K562 (cell line): ENCODE measurements at regions not wholly inside any gene's neighbourhood (a gene's known extent, or its start where the extent isn't known, plus 50 kb on each side); places are given as distances from the start of the nearest gene placed in this dataset.

Experiments
- ATAC-seq: fragments of 200-7000 bp; cut with Tn5 transposase; 3 replicates; pipeline ENCODE4 v1.9.1; 2020; ENCODE audit warnings: moderate library complexity
- BruUV-seq: library from RNA; stranded (reverse); fragments of 400-500 nt; replicated peaks from 2 replicates; lab custom pipeline; 2021; lab: Mats Ljungman, UMichigan
- CTCF ChIA-PET: fragments of 300-600 bp; formaldehyde crosslinking; extraction: SDS; loops from one replicate; lab custom pipeline; 2021; ENCODE audit warnings: low intra/inter-chr PET ratio; lab: Yijun Ruan, JAX
- POLR2A ChIA-PET: fragments of 300-600, 350-650 bp; sonication (Branson Sonifier 250); formaldehyde crosslinking; extraction: SDS; loops from one replicate; lab custom pipeline; 2021; ENCODE audit warnings: antibody characterized with exemption, inconsistent platforms; lab: Yijun Ruan, JAX
- DNase-seq, 4 experiments: peaks; one replicate each; pipeline versions ENCODE4 v3.0.0 to v3.0.0-alpha.2; 2011 to 2018; ENCODE audit warnings: low spot score in 3 of 4, mixed read lengths in 3 of 4; ENCODE audit errors: extremely low read depth in 1 of 4
- FAIRE-seq: peaks from 2 replicates; lab custom pipeline; 2011; peaks lifted over from hg19 to GRCh38; lab: Jason Lieb, UNC
- H2AFZ ChIP-seq: 2 replicates; pipeline ENCODE4 v1.6.0; 2011; ENCODE audit warnings: low read depth, low read length, control low read depth, inconsistent platforms
- H3K27ac ChIP-seq: fragments of 200-600 bp; 3 replicates; pipeline ENCODE4 v1.8.0; 2011; ENCODE audit warnings: low read depth, mild to moderate bottlenecking, control low read depth, inconsistent platforms, low read length, moderate library complexity, mixed read lengths; ENCODE audit errors: extremely low read depth
- H3K27me3 ChIP-seq, 2 experiments: fragments of 300-600 bp in 1 of 2; 2 replicates in 1 of 2; 3 replicates in 1 of 2; pipeline versions ENCODE4 v1.6.0 to v1.8.0; 2011; ENCODE audit warnings: inconsistent platforms in 2 of 2, low read length in 2 of 2, mild to moderate bottlenecking in 1 of 2, mixed read lengths in 1 of 2, moderate library complexity in 1 of 2; ENCODE audit not compliant: control insufficient read depth in 2 of 2, insufficient read depth in 2 of 2
- H3K36me3 ChIP-seq: fragments of 300-600 bp; 3 replicates; pipeline ENCODE4 v1.8.0; 2011; ENCODE audit warnings: mild to moderate bottlenecking, low read length, inconsistent platforms; ENCODE audit not compliant: control insufficient read depth, insufficient read depth
- H3K4me1 ChIP-seq, 2 experiments: fragments of 200-600 bp in 1 of 2; replicated peaks in 1 of 2; 2 replicates in 1 of 2; 3 replicates in 1 of 2; pipeline versions ENCODE4 v1.5.1 to v1.8.0; 2011; ENCODE audit warnings: inconsistent platforms in 2 of 2, low read length in 2 of 2, mild to moderate bottlenecking in 1 of 2, mixed read lengths in 1 of 2, moderate library complexity in 1 of 2; ENCODE audit not compliant: control insufficient read depth in 2 of 2, insufficient read depth in 2 of 2
- H3K4me2 ChIP-seq: 2 replicates; pipeline ENCODE4 v1.6.1; 2011; ENCODE audit warnings: low read length, control low read depth, inconsistent platforms, mixed read lengths; ENCODE audit not compliant: insufficient read depth
- H3K4me3 ChIP-seq: fragments of 200-600 bp; sonication (generic), shearing (Covaris generic); 2 replicates; pipeline ENCODE4 v1.5.1; 2016; ENCODE audit warnings: control low read depth, inconsistent platforms
- H3K79me2 ChIP-seq: fragments of 200-600 bp; 3 replicates; pipeline ENCODE4 v1.8.0; 2011; ENCODE audit warnings: low read length, inconsistent platforms; ENCODE audit not compliant: control insufficient read depth, insufficient read depth
- H3K9ac ChIP-seq, 2 experiments: 2 replicates each; pipeline versions ENCODE4 v1.6.0 to v1.6.1; 2011; ENCODE audit warnings: low read depth in 2 of 2, low read length in 2 of 2, control low read depth in 1 of 2, inconsistent platforms in 1 of 2, mild to moderate bottlenecking in 1 of 2, mixed read lengths in 1 of 2; ENCODE audit not compliant: insufficient read depth in 1 of 2
- H3K9me1 ChIP-seq: one replicate; pipeline ENCODE4 v1.6.0; 2011; ENCODE audit warnings: inconsistent platforms, mild to moderate bottlenecking, low read length, moderate library complexity; ENCODE audit not compliant: control insufficient read depth, insufficient read depth
- H3K9me3 ChIP-seq: replicated peaks from 2 replicates; pipeline ENCODE4 v1.5.1; 2011; ENCODE audit warnings: low read depth, low read length, inconsistent platforms; ENCODE audit not compliant: control insufficient read depth, insufficient read depth
- H4K20me1 ChIP-seq: replicated peaks from 2 replicates; pipeline ENCODE4 v1.6.1; 2011; ENCODE audit warnings: low read length, inconsistent platforms, mixed read lengths; ENCODE audit not compliant: control insufficient read depth, insufficient read depth
- CC2D1A ChIP-seq: fragments of 450-650 bp; IDR thresholded peaks from 2 replicates; pipeline ENCODE4 v1.6.1; 2017; ENCODE audit warnings: mild to moderate bottlenecking
- DACH1 ChIP-seq: fragments of 450-650 bp; IDR thresholded peaks from 2 replicates; pipeline ENCODE4 v1.6.1; 2018; ENCODE audit not compliant: partially characterized antibody
- HMGN3 ChIP-seq: IDR thresholded peaks from 2 replicates; pipeline ENCODE4 v1.6.1; 2011; ENCODE audit warnings: borderline replicate concordance, low read depth, mild to moderate bottlenecking, mixed read lengths, low read length; ENCODE audit not compliant: insufficient read length; ENCODE audit errors: extremely low read depth
- RBM39 ChIP-seq: fragments of 200-400 bp; formaldehyde crosslinking; optimal IDR thresholded peaks from 2 replicates; pipeline ENCODE3; 2018; ENCODE audit warnings: low read depth, low read length
- TRIM24 ChIP-seq, 2 experiments: fragments of 450-650 bp; IDR thresholded peaks; 2 replicates each; pipeline ENCODE4 v1.6.1; 2016
- ZNF175 ChIP-seq: fragments of 200-800 bp; sonication (Bioruptor generic); IDR thresholded peaks from 2 replicates; pipeline ENCODE4 v1.6.1; 2016; ENCODE audit warnings: low read depth, mild to moderate bottlenecking, missing genetic modification characterization, missing compliant biosample characterization
- ZNF512 ChIP-seq: IDR thresholded peaks from 2 replicates; pipeline ENCODE4 v1.6.1; 2016; ENCODE audit warnings: missing genetic modification characterization, missing compliant biosample characterization
- ZNF830 ChIP-seq: fragments of 250-450 bp; sonication (Bioruptor Pico); IDR thresholded peaks from 2 replicates; pipeline ENCODE4 v1.5.0; 2021; ENCODE audit warnings: mild to moderate bottlenecking
- WGBS: fragments of 100-300 bp; shearing (Covaris generic); methylation state at CpG from one replicate; pipeline ENCODE4 v1.1.6; 2016; ENCODE audit warnings: low coverage, mixed read lengths; ENCODE audit not compliant: insufficient coverage; ENCODE audit errors: missing lambda C conversion rate; 5-methylcytosine and 5-hydroxymethylcytosine counted together
- in situ Hi-C: fragments of 300-500 bp; cut with MboI; formaldehyde crosslinking; loops from 4 replicates; pipeline ENCODE4 v1.15.0; 2018; ENCODE audit warnings: inconsistent platforms, mixed read lengths
- intact Hi-C: fragments of 100-400 bp; cut with micrococcal nuclease; formaldehyde crosslinking; loops from 2 replicates; pipeline ENCODE4 v1.14.2; 2022
- TF ChIP-seq, protein P1 (sequence below): fragments of 250-450 bp; sonication (Bioruptor Pico); IDR thresholded peaks from 2 replicates; pipeline ENCODE4 v1.5.0; 2020; ENCODE audit warnings: mild to moderate bottlenecking, borderline replicate concordance

DNA sequence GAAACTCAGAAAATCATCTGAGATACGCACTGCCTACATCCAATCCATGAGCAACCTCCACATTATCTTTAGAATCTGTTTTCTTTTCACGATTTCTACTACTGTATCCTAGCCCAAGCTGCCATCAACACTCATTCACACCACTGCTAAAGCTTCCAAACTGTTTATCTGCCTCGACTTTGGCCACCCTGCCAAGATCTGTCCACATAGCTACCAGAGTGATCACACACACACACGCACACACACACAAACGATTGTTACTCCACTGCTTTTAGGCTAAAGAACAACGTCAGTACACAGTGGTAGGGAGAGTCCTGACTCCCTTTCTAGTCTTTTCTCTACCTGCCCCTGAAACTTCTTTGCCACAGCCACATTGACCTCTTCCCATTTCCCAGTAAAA lies 142.0 kb downstream of the CCDC71L start:
- H2AFZ ChIP-seq = no peak overlapping the region
- DNase-seq (no peak), FAIRE-seq (no peak), ATAC-seq (no peak)
- no peaks in the 10 kb centered on the region; a peak in 1 of 5 replicates for H3K27me3 ChIP-seq
- BruUV-seq = no TSS peak
- H4K20me1 ChIP-seq = no peaks in the 10 kb centered on the region
- H3K4me3 ChIP-seq = no peak overlapping the region
- no peak overlapping the region for H3K27ac ChIP-seq
- H3K4me1 ChIP-seq = 0 out of 5 replicates have a peak, but pooled peaks cover 0 to 4% of the 10 kb centered on the region in 2 experiments
- intact Hi-C loops (no loop called here), in situ Hi-C loops (no loop called here)
- no peaks in the 10 kb centered on the region for H3K36me3 ChIP-seq
- H3K4me2 ChIP-seq = no peak overlapping the region
- H3K9ac ChIP-seq = no peak overlapping the region
- WGBS = 33% methylated on average over 6 of the region's 6 CpGs
- POLR2A ChIA-PET = interaction anchor here (0.5 kb wide), 1 partner anchor 272 kb away, joined by 3 read pairs; no protein-coding TSS in a partner anchor
- CTCF ChIA-PET = no interaction called here
- no peaks in the 10 kb centered on the region for H3K9me1 ChIP-seq
- no peaks in the 10 kb centered on the region for H3K79me2 ChIP-seq
- TF ChIP-seq DACH1 = no peak
- TF ChIP-seq HMGN3 = no peak
- no peak for TF ChIP-seq ZNF175 (CRISPR knock-in tag)
- no peaks in the 10 kb centered on the region; the same call in 1 of the 2 replicates for H3K9me3 ChIP-seq

GRCh38 chr7:106518239-106518638 lies 142.7 kb downstream of the CCDC71L start:
- DNase-seq (no peak), FAIRE-seq (no peak), ATAC-seq (no peak)
- Histone ChIP-seq H2AFZ (no peak overlapping the region), H3K36me3 (no peaks in the 10 kb centered on the region), H3K9me3 (no peaks in the 10 kb centered on the region; the same call in 1 of the 2 replicates), H3K4me1 (no peaks in the 10 kb centered on the region), H3K27me3 (no peaks in the 10 kb centered on the region; a peak in 1 of 5 replicates), H3K9ac (no peak overlapping the region), H3K79me2 (no peaks in the 10 kb centered on the region), H3K27ac (no peak overlapping the region), H4K20me1 (no peaks in the 10 kb centered on the region), H3K9me1 (no peaks in the 10 kb centered on the region), H3K4me3 (no peak overlapping the region), H3K4me2 (no peak overlapping the region)
- in situ Hi-C loops = no loop called here
- peak; percentile 84 for TF ChIP-seq ZNF512 (tag)
- peak; percentile 52 for TF ChIP-seq RBM39
- no peak for TF ChIP-seq ZNF830
- TF ChIP-seq TRIM24 (IDR thresholded peaks at IDR 0.05) = 0 out of 4 replicates have a peak, but pooled peaks of 1 of the 2 experiments have one; percentile 13
- TF ChIP-seq, protein P1, sequence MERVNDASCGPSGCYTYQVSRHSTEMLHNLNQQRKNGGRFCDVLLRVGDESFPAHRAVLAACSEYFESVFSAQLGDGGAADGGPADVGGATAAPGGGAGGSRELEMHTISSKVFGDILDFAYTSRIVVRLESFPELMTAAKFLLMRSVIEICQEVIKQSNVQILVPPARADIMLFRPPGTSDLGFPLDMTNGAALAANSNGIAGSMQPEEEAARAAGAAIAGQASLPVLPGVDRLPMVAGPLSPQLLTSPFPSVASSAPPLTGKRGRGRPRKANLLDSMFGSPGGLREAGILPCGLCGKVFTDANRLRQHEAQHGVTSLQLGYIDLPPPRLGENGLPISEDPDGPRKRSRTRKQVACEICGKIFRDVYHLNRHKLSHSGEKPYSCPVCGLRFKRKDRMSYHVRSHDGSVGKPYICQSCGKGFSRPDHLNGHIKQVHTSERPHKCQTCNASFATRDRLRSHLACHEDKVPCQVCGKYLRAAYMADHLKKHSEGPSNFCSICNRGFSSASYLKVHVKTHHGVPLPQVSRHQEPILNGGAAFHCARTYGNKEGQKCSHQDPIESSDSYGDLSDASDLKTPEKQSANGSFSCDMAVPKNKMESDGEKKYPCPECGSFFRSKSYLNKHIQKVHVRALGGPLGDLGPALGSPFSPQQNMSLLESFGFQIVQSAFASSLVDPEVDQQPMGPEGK (CRISPR knock-in tag) = no peak
- TF ChIP-seq CC2D1A = 0 out of 2 replicates have a peak, but pooled peaks have one; percentile 16
- intact Hi-C loops = no loop called here
- BruUV-seq = no TSS peak
- POLR2A ChIA-PET = interaction anchor here (0.6 to 1.5 kb wide), 3 partner anchors 16 to 125 kb away, joined by 3 to 6 read pairs (median 3); no protein-coding TSS in a partner anchor
- CTCF ChIA-PET = no interaction called here
